HG03378 (cell line): ENCODE measurements at regions not wholly inside any gene's neighbourhood (a gene's known extent, or its start where the extent isn't known, plus 50 kb on each side); places are given as distances from the start of the nearest gene placed in this dataset.

Experiments used
- ATAC-seq: cut with Tn5 transposase; IDR thresholded peaks from one replicate; pipeline ENCODE4 v1.9.1; 2021; ENCODE audit warnings: mild to moderate bottlenecking, moderate library complexity; ENCODE audit not compliant: unreplicated experiment

- no peak for ATAC-seq
Measured at GRCh38 chr5:2141254-2142000, 258.7 kb upstream of the IRX4 start.

DNA sequence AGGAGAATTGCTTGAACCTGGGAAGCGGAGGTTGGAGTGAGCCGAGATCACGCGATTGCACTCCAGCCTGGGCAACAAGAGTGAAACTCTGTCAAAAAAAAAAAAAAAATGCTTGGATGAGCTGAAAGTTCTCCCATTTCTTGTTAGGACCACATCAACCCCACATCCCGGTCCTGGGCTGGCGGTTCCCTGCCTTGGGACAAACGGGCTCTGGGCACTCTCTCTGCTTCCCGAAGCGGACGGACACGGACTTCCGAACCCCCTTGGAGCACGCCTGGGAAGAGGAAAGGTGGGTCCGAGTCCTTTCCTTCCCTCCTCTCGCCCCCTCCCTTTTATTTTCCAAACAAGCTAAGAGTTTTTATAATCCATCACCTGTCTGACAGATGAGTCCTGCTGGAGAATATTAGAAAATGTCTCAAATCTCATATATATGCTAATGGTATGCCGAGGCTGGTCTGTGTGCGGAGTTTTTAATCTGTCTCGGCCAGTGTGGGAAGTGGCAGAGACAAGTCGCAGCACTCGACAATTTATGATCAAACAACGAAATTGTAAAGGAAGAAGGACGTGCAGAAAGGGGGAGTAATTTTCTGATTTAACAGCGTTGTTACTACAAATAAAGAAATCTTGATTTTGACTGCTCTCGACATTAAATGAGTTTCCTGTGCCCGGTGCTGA, 257.9 kb upstream of the IRX4 start:
- ATAC-seq: no peak

DNA sequence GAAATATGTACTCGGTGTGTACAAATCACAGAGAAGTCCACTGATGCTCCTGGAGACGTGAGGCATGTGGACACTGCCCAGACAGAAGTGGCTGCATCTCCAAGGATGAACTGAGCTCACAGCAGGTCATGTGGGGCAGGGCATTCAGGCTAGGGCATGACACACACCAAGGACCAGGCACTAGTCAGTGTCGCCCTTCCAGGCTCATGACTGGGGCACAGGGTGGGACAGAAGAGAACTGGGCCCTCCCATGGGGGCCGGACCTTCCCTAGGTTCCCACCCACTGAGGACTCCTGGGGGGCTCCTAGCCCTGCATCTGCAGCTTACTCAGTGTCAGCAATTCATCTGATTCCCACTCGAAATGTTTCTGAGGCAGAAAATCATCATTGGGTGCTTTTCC, 256.8 kb upstream of the IRX4 start:
- no peak for ATAC-seq

GRCh38 chr5:2138896-2139295, 256.2 kb upstream of the IRX4 start:
- ATAC-seq: no peak

GRCh38 chr5:2137444-2138050, 254.8 kb upstream of the IRX4 start:
- no peak for ATAC-seq

- no peak for ATAC-seq
Measured at GRCh38 chr5:2136728-2137333, 254.1 kb upstream of the IRX4 start.

GRCh38 chr5:2135833-2136232, 253.1 kb upstream of the IRX4 start:
- no peak for ATAC-seq

- ATAC-seq: no peak
Measured at GRCh38 chr5:2135354-2135753, 252.6 kb upstream of the IRX4 start.

DNA sequence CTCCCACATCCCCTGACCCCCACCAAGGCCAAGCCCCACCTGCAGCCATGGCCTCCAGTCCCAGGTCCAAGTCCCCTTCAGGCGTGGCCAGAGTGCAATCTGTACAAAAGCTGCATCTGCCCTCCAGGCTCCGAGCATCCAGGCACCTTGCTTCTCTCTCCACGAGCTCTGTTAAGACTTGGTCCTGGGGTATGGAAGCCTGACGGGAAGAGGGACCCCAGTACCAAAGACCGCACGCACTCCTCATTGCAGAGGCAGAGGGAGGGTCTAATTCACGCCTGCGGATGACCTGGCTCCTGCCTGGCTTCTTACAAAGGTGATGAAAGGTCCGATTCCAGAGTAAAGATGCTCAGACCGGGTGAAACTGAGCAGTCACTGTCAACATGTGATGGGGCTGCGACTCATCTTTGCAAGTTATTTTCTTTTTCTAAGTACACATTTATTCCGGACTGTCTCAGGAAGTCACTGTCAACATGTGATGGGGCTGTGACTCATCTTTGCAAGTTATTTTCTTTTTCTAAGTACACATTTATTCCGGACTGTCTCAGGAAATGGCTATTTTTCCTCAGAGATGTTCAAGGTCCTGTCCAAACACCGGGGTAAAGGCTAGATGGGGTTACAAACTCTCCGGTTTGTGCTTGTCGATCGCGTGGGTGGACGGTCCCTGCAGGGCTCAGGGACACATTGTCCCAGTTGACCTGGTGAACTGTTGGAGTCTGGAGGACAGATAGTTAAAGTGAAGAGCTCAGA, 252.0 kb upstream of the IRX4 start:
- ATAC-seq: no peak

DNA sequence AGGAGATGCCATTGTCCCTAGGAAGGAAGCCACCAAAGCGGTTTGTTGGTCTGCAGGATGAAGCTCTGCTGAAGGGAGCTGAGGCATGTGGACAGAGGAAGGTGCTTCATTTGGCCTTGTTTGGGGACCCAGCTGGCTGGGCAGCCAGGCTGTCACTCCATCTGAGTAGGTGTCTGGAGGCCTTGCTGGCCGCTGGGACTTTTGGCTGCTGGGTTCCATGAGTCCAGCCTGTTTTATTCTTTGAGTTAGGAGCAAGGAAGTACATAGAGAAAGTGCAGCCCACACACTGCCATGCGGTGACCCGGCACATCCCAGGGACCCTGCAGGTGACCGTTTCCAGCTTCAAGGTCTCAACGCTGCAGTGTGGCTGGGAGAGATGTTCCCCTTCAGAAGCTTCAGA, 251.2 kb upstream of the IRX4 start:
- ATAC-seq: no peak

DNA sequence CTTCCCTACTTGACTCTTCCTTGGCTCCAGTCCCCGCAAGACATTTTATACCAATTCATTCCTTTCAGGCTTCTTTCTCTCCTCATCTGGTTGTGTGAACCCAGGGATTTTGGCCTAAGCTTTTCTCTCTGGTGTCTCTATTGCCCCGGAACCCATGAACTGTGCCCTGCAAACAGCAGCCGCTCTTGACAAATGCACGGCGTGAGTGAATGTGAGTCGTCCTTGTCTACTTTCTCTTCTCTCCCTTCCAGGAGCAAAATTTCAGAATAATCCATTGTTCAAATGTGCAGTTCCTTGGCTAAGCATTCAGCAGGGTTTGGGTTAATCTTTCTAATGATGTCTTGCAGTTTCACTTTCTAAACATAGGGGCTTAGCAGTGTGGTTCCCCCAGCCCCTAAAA, 250.4 kb upstream of the IRX4 start:
- ATAC-seq: no peak

DNA sequence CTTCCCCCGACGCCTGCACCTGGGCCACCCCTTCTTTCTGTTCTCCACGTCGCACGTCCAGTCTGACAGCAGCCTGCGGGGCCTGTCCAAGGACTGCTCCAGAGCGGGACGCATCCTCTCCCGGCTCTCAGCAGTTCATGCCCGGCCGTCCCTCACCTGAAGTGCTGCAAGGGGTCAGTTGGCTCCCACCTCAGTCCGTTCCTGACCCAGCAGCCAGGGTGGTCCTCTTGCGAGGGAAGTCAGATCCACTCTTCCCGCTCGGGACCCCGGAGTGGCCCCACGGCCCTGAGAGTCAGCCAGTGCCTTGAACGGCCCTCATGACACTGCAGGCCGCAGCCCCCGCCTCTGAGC, 249.7 kb upstream of the IRX4 start:
- ATAC-seq: no peak

GRCh38 chr5:2131826-2132496, 249.2 kb upstream of the IRX4 start:
- no peak for ATAC-seq

DNA sequence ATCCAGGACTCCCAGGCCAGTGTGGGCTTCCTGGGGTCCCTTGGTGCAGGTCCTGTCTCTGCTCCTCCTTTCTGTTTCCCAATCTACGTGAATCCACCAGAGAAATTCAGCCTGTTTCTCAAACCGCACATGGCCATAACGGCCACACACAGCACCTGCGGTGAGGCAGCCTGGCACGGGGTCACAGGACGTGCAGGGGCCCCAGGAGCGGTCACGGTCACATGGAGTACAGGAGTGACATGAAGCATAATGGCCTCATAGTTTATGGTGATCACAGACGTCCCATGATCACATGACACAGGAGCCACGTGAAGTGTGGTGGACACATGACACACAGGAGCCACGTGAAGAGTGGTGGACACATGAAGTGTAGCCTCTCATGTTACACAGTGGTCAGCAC, 248.5 kb upstream of the IRX4 start:
- no peak for ATAC-seq

DNA sequence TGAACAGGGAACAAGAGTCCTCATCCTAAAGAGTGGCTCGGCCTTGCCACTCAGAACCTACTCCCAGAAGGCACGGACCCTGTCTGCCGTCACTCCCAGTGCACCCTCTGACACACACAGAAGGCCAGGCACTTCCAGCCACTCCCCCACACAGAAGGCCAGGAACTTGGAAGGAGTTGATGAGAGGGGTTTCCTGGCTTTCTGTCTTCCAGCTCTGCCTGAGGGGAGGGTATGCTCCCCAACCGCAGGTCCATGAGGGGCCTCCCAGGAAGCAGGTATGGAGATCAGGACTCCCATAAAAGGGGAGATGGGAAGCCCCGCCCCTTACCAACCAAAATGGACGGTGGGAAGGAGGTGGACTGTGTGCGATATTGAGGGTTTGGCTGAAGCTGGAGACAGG, 247.6 kb upstream of the IRX4 start:
- ATAC-seq: no peak

GRCh38 chr5:2129568-2130272, 247.0 kb upstream of the IRX4 start:
- no peak for ATAC-seq

DNA sequence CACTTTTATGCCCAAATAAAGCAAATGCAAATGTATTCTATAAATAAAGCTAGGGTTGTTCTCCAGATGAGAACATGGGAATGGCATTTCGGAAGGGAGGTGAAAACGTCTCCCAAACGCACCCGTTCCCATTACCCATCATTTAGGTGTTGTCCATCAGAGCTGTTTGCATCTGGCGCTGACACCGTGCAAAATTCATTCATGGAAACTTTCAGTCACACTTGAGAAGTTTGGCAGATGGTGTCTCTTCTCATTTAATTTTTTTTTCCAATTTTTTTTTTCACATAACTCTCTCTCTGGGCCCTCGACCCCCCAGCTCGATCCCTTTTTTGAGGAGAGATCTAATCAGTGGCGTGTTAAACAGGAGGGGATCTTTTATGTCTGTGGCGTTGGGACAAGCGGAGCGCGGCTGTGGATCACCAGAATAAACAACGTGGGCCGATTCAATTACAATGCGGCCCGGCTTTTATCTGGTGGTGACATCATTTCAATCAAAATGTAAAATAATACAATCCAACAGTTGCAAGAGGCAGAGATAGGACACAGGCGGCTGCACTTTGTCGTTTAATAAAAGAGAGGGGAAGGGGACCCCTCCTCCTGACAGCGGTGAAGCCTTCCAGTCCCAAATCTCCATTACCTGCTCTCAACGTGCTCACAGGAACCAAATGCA, 246.1 kb upstream of the IRX4 start:
- no peak for ATAC-seq

DNA sequence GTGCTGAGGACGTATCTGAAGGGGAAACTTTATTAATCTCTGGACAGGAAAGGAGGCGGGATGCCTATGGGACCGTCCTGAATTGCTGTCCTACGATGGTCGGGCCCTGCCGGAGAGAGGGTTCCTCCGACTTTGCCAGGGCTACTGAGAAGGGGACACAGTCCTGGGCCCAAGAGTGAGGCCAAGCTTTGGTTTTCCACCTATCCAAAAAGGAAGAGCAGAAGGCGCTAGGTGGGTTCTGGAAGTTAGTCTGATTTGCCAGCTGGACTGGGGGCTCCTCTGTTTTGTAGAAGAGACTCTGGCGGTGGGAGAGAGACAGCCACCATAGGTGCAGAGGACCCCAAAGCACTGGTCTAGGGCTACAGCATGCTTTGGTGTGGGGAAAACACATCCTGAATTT, 243.8 kb upstream of the IRX4 start:
- no peak for ATAC-seq

DNA sequence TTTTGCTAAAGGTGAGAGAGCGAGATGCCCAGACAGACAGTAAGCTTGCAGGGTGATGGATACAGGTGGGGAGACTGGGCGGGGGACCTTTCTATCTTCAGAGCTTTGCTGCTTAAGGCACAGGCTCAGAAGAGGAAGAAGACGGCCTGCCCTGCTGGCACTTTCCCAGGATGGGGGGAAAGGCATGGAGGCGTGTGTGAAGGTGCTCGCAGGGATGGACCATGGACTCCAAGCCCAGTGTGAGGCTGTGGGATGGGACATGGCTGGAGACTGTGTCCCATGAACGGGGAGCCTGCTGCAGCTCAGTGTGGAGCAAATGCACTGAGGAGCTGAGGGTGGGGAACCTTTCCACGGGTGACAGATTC, 243.2 kb upstream of the IRX4 start:
- no peak for ATAC-seq
